ENCODE measurements at regions not wholly inside any gene's neighbourhood (a gene's known extent, or its start where the extent isn't known, plus 50 kb on each side); places are given as distances from the start of the nearest gene placed in this dataset.

GRCh38 chr6:27592481-27593199 lies 119.7 kb upstream of the ZNF184 start (continued):
- TF ChIP-seq REST (IDR thresholded peaks at IDR 0.05; ENCODE audit: unreplicated experiment): peak; percentile 44

GRCh38 chr6:27591699-27592480 lies 119.0 kb upstream of the ZNF184 start:
- H3F3A ChIP-seq (replicated peaks; ENCODE audit: low read depth): 0 out of 2 replicates have a peak, but pooled peaks cover 4% of the 10 kb centered on the region
- no peak overlapping the region for H3K27ac Mint-ChIP-seq
- TF ChIP-seq STAT1 (IDR thresholded peaks at IDR 0.05; ENCODE audit: unreplicated experiment) (no peak), NANOG (IDR thresholded peaks at IDR 0.05; ENCODE audit: borderline replicate concordance) (peak; percentile 17; the same call in 1 of the 2 replicates), ZNF462 (CRISPR knock-in tag; IDR thresholded peaks at IDR 0.05) (no peak), REST (IDR thresholded peaks at IDR 0.05; ENCODE audit: unreplicated experiment) (no peak)
- ATAC-seq (peak; percentile 61), DNase-seq (ENCODE audit: low spot score) (peak; percentile 79)
- H3K27ac ChIP-seq (ENCODE audit: low read depth): no peak overlapping the region
- peaks cover 7% of the 10 kb centered on the region; the same call in 2 of the 3 replicates for H3K4me1 Mint-ChIP-seq
- H3K27me3 ChIP-seq (ENCODE audit: insufficient read depth): peaks cover 27% of the 10 kb centered on the region
- H3K4me1 ChIP-seq (ENCODE audit: insufficient read depth): no peaks in the 10 kb centered on the region
- H2AFZ ChIP-seq: peak overlapping the region; percentile 11; the same call in 1 of the 2 replicates
- H3K9me3 Mint-ChIP-seq: no peaks in the 10 kb centered on the region
- no peaks in the 10 kb centered on the region for H4K20me1 ChIP-seq (replicated peaks; ENCODE audit: insufficient read depth)
- peaks cover 3% of the 10 kb centered on the region for H3K27me3 Mint-ChIP-seq (ENCODE audit: insufficient read depth, low read depth, poor library complexity)
- H3K36me3 Mint-ChIP-seq (ENCODE audit: low read depth): no peaks in the 10 kb centered on the region
- H3K9me2 ChIP-seq (ENCODE audit: insufficient read depth): no peaks in the 10 kb centered on the region
- no peaks in the 10 kb centered on the region for H3K36me3 ChIP-seq (ENCODE audit: insufficient read depth)
- H3K4me2 ChIP-seq: peak overlapping the region; percentile 98
- H3K79me2 ChIP-seq (replicated peaks; ENCODE audit: insufficient read depth): no peaks in the 10 kb centered on the region
- peak overlapping the region; percentile 89 for H3K4me3 ChIP-seq
- H3K4me3 Mint-ChIP-seq: no peak overlapping the region
